ENCODE measurements at regions not wholly inside any gene's neighbourhood (a gene's known extent, or its start where the extent isn't known, plus 50 kb on each side); places are given as distances from the start of the nearest gene placed in this dataset.
"Not testable (repeated sequence)": the region's sequence is repeated elsewhere in the genome, so short reads cannot be mapped to it uniquely, and the experiment has no call there.

GRCh38 chr14:51360592-51360991, 120.5 kb downstream of the TMX1 start:
- H3K27ac Mint-ChIP-seq, result no peak overlapping the region
- no peak for DNase-seq (ENCODE audit: low spot score in 2 of 2, unreplicated experiment in 2 of 2)
- H3K4me3 Mint-ChIP-seq, result no peak overlapping the region
- no peaks in the 10 kb centered on the region for H3K36me3 Mint-ChIP-seq
- H3K9me3 Mint-ChIP-seq, result no peaks in the 10 kb centered on the region
- no peak for TF ChIP-seq CTCF (IDR thresholded peaks at IDR 0.05; ENCODE audit: unreplicated experiment)
- H3K27me3 Mint-ChIP-seq (ENCODE audit: low read depth), result no peaks in the 10 kb centered on the region
- peaks cover 23% of the 10 kb centered on the region for H3K4me1 Mint-ChIP-seq

GRCh38 chr14:51365241-51365965, 125.4 kb downstream of the TMX1 start:
- no peaks in the 10 kb centered on the region for H3K9me3 Mint-ChIP-seq
- H3K4me1 Mint-ChIP-seq, result peaks cover 10% of the 10 kb centered on the region
- no peak for DNase-seq (ENCODE audit: low spot score in 2 of 2, unreplicated experiment in 2 of 2)
- no peak overlapping the region for H3K4me3 Mint-ChIP-seq
- no peaks in the 10 kb centered on the region for H3K27me3 Mint-ChIP-seq (ENCODE audit: low read depth)
- TF ChIP-seq CTCF (IDR thresholded peaks at IDR 0.05; ENCODE audit: unreplicated experiment), result no peak
- H3K27ac Mint-ChIP-seq, result no peak overlapping the region
- H3K36me3 Mint-ChIP-seq, result no peaks in the 10 kb centered on the region

- peaks cover 10% of the 10 kb centered on the region for H3K4me1 Mint-ChIP-seq
- not testable (repeated sequence) for H3K27me3 Mint-ChIP-seq (ENCODE audit: low read depth); H3K4me3 Mint-ChIP-seq; DNase-seq (ENCODE audit: low spot score in 2 of 2, unreplicated experiment in 2 of 2); H3K27ac Mint-ChIP-seq; H3K36me3 Mint-ChIP-seq; H3K9me3 Mint-ChIP-seq
Measured at GRCh38 chr14:51366460-51366859, 126.4 kb downstream of the TMX1 start.

- Mint-ChIP-seq H3K27ac (peak overlapping the region; percentile 76), H3K4me1 (peaks cover 10% of the 10 kb centered on the region)
- DNase-seq (ENCODE audit: low spot score in 2 of 2, unreplicated experiment in 2 of 2); H3K4me3 Mint-ChIP-seq; H3K36me3 Mint-ChIP-seq; H3K27me3 Mint-ChIP-seq (ENCODE audit: low read depth); H3K9me3 Mint-ChIP-seq: not testable (repeated sequence)
Measured at GRCh38 chr14:51366866-51367599, 127.0 kb downstream of the TMX1 start.

GRCh38 chr14:51367600-51367931, 127.5 kb downstream of the TMX1 start:
- no peaks in the 10 kb centered on the region for H3K36me3 Mint-ChIP-seq
- no peak overlapping the region for H3K4me3 Mint-ChIP-seq
- DNase-seq (ENCODE audit: low spot score in 2 of 2, unreplicated experiment in 2 of 2), result no peak
- no peaks in the 10 kb centered on the region for H3K27me3 Mint-ChIP-seq (ENCODE audit: low read depth)
- H3K27ac Mint-ChIP-seq, result peak overlapping the region; percentile 76
- H3K9me3 Mint-ChIP-seq, result peaks cover 3% of the 10 kb centered on the region
- TF ChIP-seq CTCF (IDR thresholded peaks at IDR 0.05; ENCODE audit: unreplicated experiment), result no peak
- peaks cover 10% of the 10 kb centered on the region for H3K4me1 Mint-ChIP-seq

- no peak for DNase-seq (ENCODE audit: low spot score in 2 of 2, unreplicated experiment in 2 of 2)
- TF ChIP-seq CTCF (IDR thresholded peaks at IDR 0.05; ENCODE audit: unreplicated experiment), result no peak
Measured at GRCh38 chr14:51368721-51369163, 128.7 kb downstream of the TMX1 start.

More at GRCh38 chr14:51368721-51369163, 128.7 kb downstream of the TMX1 start:
- Mint-ChIP-seq H3K4me3 (no peak overlapping the region), H3K9me3 (peaks cover 9% of the 10 kb centered on the region), H3K4me1 (peaks cover 10% of the 10 kb centered on the region), H3K27me3 (ENCODE audit: low read depth) (no peaks in the 10 kb centered on the region), H3K36me3 (no peaks in the 10 kb centered on the region), H3K27ac (peak overlapping the region; percentile 53)
